ENCODE measurements at regions not wholly inside any gene's neighbourhood (a gene's known extent, or its start where the extent isn't known, plus 50 kb on each side); places are given as distances from the start of the nearest gene placed in this dataset.

GRCh38 chr18:34153711-34154110 lies 71.0 kb downstream of the NOL4 start:
- CTCF ChIA-PET, result interaction anchor here (1.4 kb wide), 1 partner anchor 31 kb away, joined by 6 read pairs; no protein-coding TSS in a partner anchor
- no peaks in the 10 kb centered on the region for H3K36me3 Mint-ChIP-seq
- H3K9me3 Mint-ChIP-seq, result no peaks in the 10 kb centered on the region
- peaks cover 25% of the 10 kb centered on the region for H3K27me3 Mint-ChIP-seq (ENCODE audit: low read depth)
- TF ChIP-seq NR3C1 (CRISPR knock-in tag; conservative IDR thresholded peaks at IDR 0.05; ENCODE audit: low read depth) (no peak), FOXP1 (CRISPR knock-in tag; IDR thresholded peaks at IDR 0.05; ENCODE audit: borderline replicate concordance) (no peak), ZNF425 (CRISPR knock-in tag; conservative IDR thresholded peaks at IDR 0.05) (no peak), MXD4 (CRISPR knock-in tag; IDR thresholded peaks at IDR 0.05; ENCODE audit: borderline replicate concordance) (no peak), NR2C2 (CRISPR knock-in tag; IDR thresholded peaks at IDR 0.05) (no peak), TP53 (CRISPR knock-in tag; IDR thresholded peaks at IDR 0.05) (no peak), CREB1 (CRISPR knock-in tag; IDR thresholded peaks at IDR 0.05) (no peak), ESRRA (CRISPR knock-in tag; IDR thresholded peaks at IDR 0.05; ENCODE audit: borderline replicate concordance) (no peak), FOXK1 (CRISPR knock-in tag; IDR thresholded peaks at IDR 0.05) (no peak), ZNF219 (CRISPR knock-in tag; IDR thresholded peaks at IDR 0.05; ENCODE audit: borderline replicate concordance) (no peak), ARID4B (CRISPR knock-in tag; IDR thresholded peaks at IDR 0.05; ENCODE audit: borderline replicate concordance) (no peak), E2F1 (CRISPR knock-in tag; IDR thresholded peaks at IDR 0.05) (no peak), CDX4 (CRISPR knock-in tag; IDR thresholded peaks at IDR 0.05; ENCODE audit: borderline replicate concordance) (no peak), GRHL2 (CRISPR knock-in tag; IDR thresholded peaks at IDR 0.05; ENCODE audit: insufficient replicate concordance, severe bottlenecking) (no peak), SP1 (CRISPR knock-in tag; conservative IDR thresholded peaks at IDR 0.05) (no peak)
- H3K4me1 Mint-ChIP-seq, result peaks cover 6% of the 10 kb centered on the region
- ATAC-seq (no peak), DNase-seq (ENCODE audit: low spot score) (no peak)
- H3K4me3 Mint-ChIP-seq, result no peak overlapping the region
- no peak overlapping the region for H3K27ac Mint-ChIP-seq
- POLR2A ChIA-PET, result no interaction called here

- no peak for DNase-seq (ENCODE audit: low spot score)
- Mint-ChIP-seq H3K4me1 (no peaks in the 10 kb centered on the region), H3K36me3 (no peaks in the 10 kb centered on the region), H3K27me3 (ENCODE audit: low read depth) (no peaks in the 10 kb centered on the region), H3K27ac (no peak overlapping the region), H3K9me3 (no peaks in the 10 kb centered on the region), H3K4me3 (no peak overlapping the region)
- ChIA-PET CTCF (interaction anchor here (1.5 kb wide), 1 partner anchor 8 kb away, joined by 8 read pairs; no protein-coding TSS in a partner anchor), POLR2A (no interaction called here)
- TF ChIP-seq ARID4B (CRISPR knock-in tag; IDR thresholded peaks at IDR 0.05; ENCODE audit: borderline replicate concordance), result no peak
- ATAC-seq, result no peak
Measured at GRCh38 chr18:34131006-34131405, 93.7 kb downstream of the NOL4 start.

Data from WTC11 (cell line).